SU-DHL-6 (cell line): ENCODE measurements at regions not wholly inside any gene's neighbourhood (a gene's known extent, or its start where the extent isn't known, plus 50 kb on each side); places are given as distances from the start of the nearest gene placed in this dataset.

Experiments used
- H2AFZ ChIP-seq: fragments of 200-600 bp; sonication (generic); 2 replicates; pipeline ENCODE4 v1.6.1; 2014; ENCODE audit warnings: low read depth, mild to moderate bottlenecking, moderate library complexity, mixed read lengths, antibody characterized with exemption, low read length; ENCODE audit not compliant: severe bottlenecking
- H3F3A ChIP-seq: fragments of 200-600 bp; shearing (Covaris generic); 2 replicates; pipeline ENCODE4 v1.6.0; 2016; ENCODE audit warnings: antibody characterized with exemption, mild to moderate bottlenecking; ENCODE audit not compliant: insufficient read depth
- H3K27ac ChIP-seq: fragments of 200-600 bp; sonication (generic); 2 replicates; pipeline ENCODE4 v1.5.1; 2016; ENCODE audit warnings: low read depth, mild to moderate bottlenecking, low read length, moderate library complexity, mixed read lengths
- H3K27me3 ChIP-seq: fragments of 200-600 bp; sonication (generic), shearing (Covaris generic); 2 replicates; pipeline ENCODE4 v1.6.0; 2014; ENCODE audit warnings: mild to moderate bottlenecking, low read length
- H3K36me3 ChIP-seq: fragments of 200-600 bp; sonication (generic); 2 replicates; pipeline ENCODE4 v1.6.1; 2014; ENCODE audit warnings: mild to moderate bottlenecking, low read length, mixed read lengths
- H3K4me2 ChIP-seq: fragments of 300-600, 200-600 bp; shearing (Covaris generic), sonication (generic); 2 replicates; pipeline ENCODE4 v1.6.0; 2014; ENCODE audit warnings: low read length, low read depth, mild to moderate bottlenecking; ENCODE audit not compliant: poor library complexity, severe bottlenecking
- H3K4me3 ChIP-seq: fragments of 200-600 bp; sonication (generic); 2 replicates; pipeline ENCODE4 v1.5.1; 2014; ENCODE audit warnings: antibody characterized with exemption, low read length, mild to moderate bottlenecking, mixed read lengths; ENCODE audit not compliant: insufficient read depth, poor library complexity, severe bottlenecking
- H3K79me2 ChIP-seq: fragments of 200-600 bp; sonication (generic); 2 replicates; pipeline ENCODE4 v1.6.1; 2014; ENCODE audit warnings: mild to moderate bottlenecking, low read length, moderate library complexity; ENCODE audit not compliant: insufficient read depth
- H3K9ac ChIP-seq: fragments of 200-600 bp; sonication (generic); 2 replicates; pipeline ENCODE4 v1.7.0; 2014; ENCODE audit warnings: mild to moderate bottlenecking, low read length
- H3K9me2 ChIP-seq: fragments of 200-600 bp; sonication (generic); replicated peaks from 2 replicates; pipeline ENCODE4 v1.6.1; 2014; ENCODE audit warnings: low read length; ENCODE audit not compliant: insufficient read depth
- H3K9me3 ChIP-seq: fragments of 200-600 bp; sonication (generic); 2 replicates; pipeline ENCODE4 v1.6.1; 2014; ENCODE audit warnings: low read length, mixed read lengths; ENCODE audit not compliant: insufficient read depth
- H4K20me1 ChIP-seq: fragments of 200-600 bp; sonication (generic); 2 replicates; pipeline ENCODE4 v1.6.1; 2014; ENCODE audit warnings: low read depth, mild to moderate bottlenecking, antibody characterized with exemption, low read length, moderate library complexity, mixed read lengths
- CTCF ChIP-seq: fragments of 200-600 bp; sonication (generic); IDR thresholded peaks from one replicate; pipeline ENCODE4 v1.5.1; 2017; ENCODE audit warnings: antibody characterized with exemption, mild to moderate bottlenecking, low read length, moderate library complexity; ENCODE audit not compliant: insufficient read depth, poor library complexity, severe bottlenecking
- EZH2phosphoT487 ChIP-seq: fragments of 200-600 bp; sonication (generic), shearing (Covaris generic); conservative IDR thresholded peaks from 2 replicates; pipeline ENCODE4 v1.6.1; 2018; ENCODE audit warnings: mild to moderate bottlenecking, antibody characterized with exemption, low read length, moderate library complexity, mixed read lengths

DNA sequence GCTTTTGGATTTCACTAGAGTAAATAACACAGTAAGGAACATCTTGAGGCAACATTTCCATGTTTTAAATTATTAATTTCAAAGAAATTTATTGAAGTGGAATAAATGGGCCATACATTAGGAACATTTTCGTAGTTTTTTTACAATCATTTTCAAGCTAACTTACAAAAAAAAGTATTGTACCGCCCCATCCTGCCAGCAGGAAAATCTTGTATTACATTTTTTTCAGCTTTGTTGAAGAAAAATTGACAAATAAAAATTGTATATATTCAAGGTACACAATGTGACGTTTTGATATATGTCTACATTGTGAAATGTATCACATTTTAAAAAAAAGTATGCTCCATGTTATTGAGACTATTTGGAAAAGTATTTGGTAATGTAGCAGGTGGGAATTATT, 1001.9 kb upstream of the NR2F2 start:
- H3K9ac ChIP-seq: no peak overlapping the region
- TF ChIP-seq CTCF (no peak), EZH2phosphoT487 (no peak)
- H3K36me3 ChIP-seq: no peaks in the 10 kb centered on the region
- no peak overlapping the region for H3K4me2 ChIP-seq
- no peaks in the 10 kb centered on the region for H3K9me3 ChIP-seq
- no peak overlapping the region for H2AFZ ChIP-seq
- no peaks in the 10 kb centered on the region for H3K79me2 ChIP-seq
- H3K27me3 ChIP-seq: no peaks in the 10 kb centered on the region
- no peaks in the 10 kb centered on the region for H3F3A ChIP-seq
- H4K20me1 ChIP-seq: no peaks in the 10 kb centered on the region
- no peaks in the 10 kb centered on the region for H3K9me2 ChIP-seq
- no peak overlapping the region for H3K4me3 ChIP-seq
- H3K27ac ChIP-seq: no peak overlapping the region

DNA sequence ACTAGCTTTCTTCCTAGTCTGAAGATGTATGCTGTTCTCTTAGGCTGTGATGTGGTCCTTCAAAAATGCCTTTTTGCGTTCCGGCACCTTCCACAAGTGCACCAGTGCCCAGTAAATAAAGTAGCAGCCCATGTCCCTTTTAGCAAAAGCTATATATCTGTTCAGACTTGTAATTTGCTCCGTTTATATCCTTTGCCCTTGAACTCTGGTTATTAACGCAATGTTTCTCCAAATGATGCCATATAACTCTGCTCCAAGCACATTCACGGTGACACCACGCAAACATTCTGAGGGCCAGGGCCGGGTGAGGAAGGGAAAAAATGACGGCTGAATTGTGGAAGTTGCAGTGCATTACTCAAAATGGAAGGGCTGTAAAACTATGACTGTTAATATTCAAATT, 1001.1 kb upstream of the NR2F2 start:
- no peaks in the 10 kb centered on the region for H4K20me1 ChIP-seq
- no peaks in the 10 kb centered on the region for H3K9me2 ChIP-seq
- H3K9ac ChIP-seq: no peak overlapping the region
- no peaks in the 10 kb centered on the region for H3K79me2 ChIP-seq
- no peaks in the 10 kb centered on the region for H3K36me3 ChIP-seq
- H2AFZ ChIP-seq: no peak overlapping the region
- TF ChIP-seq EZH2phosphoT487: no peak
- TF ChIP-seq CTCF: no peak
- H3K27ac ChIP-seq: no peak overlapping the region
- H3F3A ChIP-seq: no peaks in the 10 kb centered on the region
- H3K9me3 ChIP-seq: no peaks in the 10 kb centered on the region
- no peak overlapping the region for H3K4me3 ChIP-seq
- H3K27me3 ChIP-seq: no peaks in the 10 kb centered on the region
- H3K4me2 ChIP-seq: no peak overlapping the region

DNA sequence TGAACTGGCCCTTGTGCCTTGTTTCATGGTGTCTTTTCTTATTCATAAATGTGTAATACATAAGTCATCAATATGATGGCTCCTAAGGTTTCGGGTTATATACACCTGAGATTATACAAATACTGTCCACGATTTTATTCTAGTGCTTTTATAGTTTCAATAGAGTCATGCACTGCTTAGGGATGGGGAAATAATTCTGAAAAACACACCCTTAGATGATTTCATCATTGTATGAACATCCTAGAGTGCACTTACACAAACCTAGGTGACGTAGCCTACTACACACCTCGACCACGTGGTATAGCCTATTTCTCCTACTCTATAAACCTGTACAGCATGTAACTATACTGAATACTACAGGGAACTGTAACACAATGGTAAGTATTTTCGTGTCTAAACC, 988.8 kb upstream of the NR2F2 start:
- H4K20me1 ChIP-seq: no peaks in the 10 kb centered on the region
- no peaks in the 10 kb centered on the region for H3K9me2 ChIP-seq
- no peak overlapping the region for H3K9ac ChIP-seq
- no peak overlapping the region for H3K27ac ChIP-seq
- no peaks in the 10 kb centered on the region for H3K27me3 ChIP-seq
- H3K4me2 ChIP-seq: no peak overlapping the region
- TF ChIP-seq CTCF (no peak), EZH2phosphoT487 (no peak)
- H3F3A ChIP-seq: no peaks in the 10 kb centered on the region
- no peaks in the 10 kb centered on the region for H3K79me2 ChIP-seq
- no peaks in the 10 kb centered on the region for H3K36me3 ChIP-seq
- no peak overlapping the region for H2AFZ ChIP-seq
- no peaks in the 10 kb centered on the region for H3K9me3 ChIP-seq
- no peak overlapping the region for H3K4me3 ChIP-seq

- Histone ChIP-seq H3K36me3 (no peaks in the 10 kb centered on the region), H3K4me3 (no peak overlapping the region), H4K20me1 (no peaks in the 10 kb centered on the region), H3K27ac (no peak overlapping the region), H3K4me2 (no peak overlapping the region), H2AFZ (no peak overlapping the region), H3K9me3 (no peaks in the 10 kb centered on the region), H3F3A (no peaks in the 10 kb centered on the region), H3K27me3 (no peaks in the 10 kb centered on the region), H3K79me2 (no peaks in the 10 kb centered on the region), H3K9me2 (no peaks in the 10 kb centered on the region), H3K9ac (no peak overlapping the region)
- TF ChIP-seq CTCF (no peak), EZH2phosphoT487 (no peak)
Measured at GRCh38 chr15:95345867-95346266, 984.6 kb upstream of the NR2F2 start.
